SK-N-SH (cell line): ENCODE measurements at regions not wholly inside any gene's neighbourhood (a gene's known extent, or its start where the extent isn't known, plus 50 kb on each side); places are given as distances from the start of the nearest gene placed in this dataset.

Experiments used
- CTCF ChIA-PET: fragments of 300-600, 350-600 bp; formaldehyde crosslinking; extraction: SDS; loops from one replicate; lab custom pipeline; 2021; lab: Yijun Ruan, JAX
- POLR2A ChIA-PET: fragments of 350-600 bp; sonication (Branson Sonifier 250); formaldehyde crosslinking; extraction: SDS; loops from one replicate; lab custom pipeline; 2020; ENCODE audit warnings: antibody characterized with exemption, inconsistent platforms; lab: Yijun Ruan, JAX
- DNase-seq: peaks from one replicate; pipeline ENCODE4 v3.0.0; 2012
- H2AFZ ChIP-seq: fragments of 200-600 bp; sonication (generic); 2 replicates; pipeline ENCODE4 v1.8.1; 2016; ENCODE audit warnings: antibody characterized with exemption, mild to moderate bottlenecking, low read depth
- H3F3A ChIP-seq: fragments of 200-600 bp; sonication (generic); replicated peaks from 2 replicates; pipeline ENCODE3; 2016; ENCODE audit warnings: antibody characterized with exemption, mild to moderate bottlenecking; ENCODE audit not compliant: insufficient read depth
- H3K27ac ChIP-seq, 2 experiments: fragments of 200-500 bp in 1 of 2; fragments of 200-600 bp in 1 of 2; sonication (Bioruptor generic) in 1 of 2; sonication (generic), shearing (Covaris generic) in 1 of 2; 2 replicates each; pipeline versions ENCODE4 v1.5.1 to v1.6.1; 2014 to 2016; ENCODE audit warnings: low read depth in 2 of 2, inconsistent platforms in 1 of 2, low read length in 1 of 2, mild to moderate bottlenecking in 1 of 2, mixed read lengths in 1 of 2
- H3K27me3 ChIP-seq: fragments of 200-600 bp; sonication (generic), shearing (Covaris generic); 2 replicates; pipeline ENCODE4 v1.6.1; 2016; ENCODE audit warnings: mixed run types; ENCODE audit not compliant: insufficient read depth
- H3K36me3 ChIP-seq, 2 experiments: fragments of 200-500 bp in 1 of 2; fragments of 200-600 bp in 1 of 2; sonication (Bioruptor generic) in 1 of 2; sonication (generic) in 1 of 2; replicated peaks in 1 of 2; 2 replicates each; pipeline versions ENCODE3 to v1.5.1; 2014 to 2016; ENCODE audit warnings: low read length in 1 of 2, mild to moderate bottlenecking in 1 of 2; ENCODE audit not compliant: insufficient read depth in 2 of 2, control insufficient read depth in 1 of 2
- H3K4me1 ChIP-seq, 2 experiments: fragments of 200-500 bp in 1 of 2; fragments of 200-600 bp in 1 of 2; sonication (Bioruptor generic) in 1 of 2; sonication (generic), shearing (Covaris generic) in 1 of 2; 2 replicates each; pipeline versions ENCODE4 v1.5.1 to v1.6.1; 2014 to 2016; ENCODE audit warnings: low read depth in 1 of 2, low read length in 1 of 2, mixed run types in 1 of 2; ENCODE audit not compliant: insufficient read depth in 2 of 2, control insufficient read depth in 1 of 2
- H3K4me2 ChIP-seq: fragments of 200-600 bp; sonication (generic), shearing (Covaris generic); 2 replicates; pipeline ENCODE4 v1.6.1; 2017; ENCODE audit warnings: mixed run types
- H3K4me3 ChIP-seq, 2 experiments: fragments of 200-500 bp in 1 of 2; fragments of 200-600 bp in 1 of 2; sonication (Bioruptor generic) in 1 of 2; sonication (generic), shearing (Covaris generic) in 1 of 2; 2 replicates each; pipeline versions ENCODE4 v1.5.1 to v1.8.1; 2014 to 2016; ENCODE audit warnings: low read depth in 2 of 2, inconsistent platforms in 1 of 2, low read length in 1 of 2, mild to moderate bottlenecking in 1 of 2, mixed read lengths in 1 of 2, moderate library complexity in 1 of 2
- H3K79me2 ChIP-seq: fragments of 200-600 bp; sonication (generic); 2 replicates; pipeline ENCODE4 v1.8.1; 2017; ENCODE audit warnings: mild to moderate bottlenecking; ENCODE audit not compliant: insufficient read depth
- H3K9ac ChIP-seq: fragments of 200-600 bp; sonication (generic); 2 replicates; pipeline ENCODE4 v1.6.1; 2017; ENCODE audit warnings: mixed run types
- H3K9me2 ChIP-seq: fragments of 200-600 bp; sonication (generic); 2 replicates; pipeline ENCODE4 v1.6.1; 2017; ENCODE audit warnings: mixed run types
- H3K9me3 ChIP-seq: fragments of 200-600 bp; sonication (generic); 2 replicates; pipeline ENCODE4 v1.6.1; 2017; ENCODE audit warnings: mixed run types, mild to moderate bottlenecking, moderate library complexity
- H4K20me1 ChIP-seq: fragments of 200-600 bp; sonication (generic); 2 replicates; pipeline ENCODE4 v1.6.1; 2017; ENCODE audit warnings: mild to moderate bottlenecking, mixed run types; ENCODE audit not compliant: insufficient read depth
- CHD2 ChIP-seq: fragments of 150-350 bp; IDR thresholded peaks from 2 replicates; pipeline ENCODE4 v1.6.1; 2018; ENCODE audit warnings: low read length; ENCODE audit not compliant: partially characterized antibody
- EZH2phosphoT487 ChIP-seq: fragments of 200-600 bp; sonication (generic); IDR thresholded peaks from 2 replicates; pipeline ENCODE4 v1.6.1; 2017; ENCODE audit warnings: low read depth, mixed run types, mild to moderate bottlenecking, antibody characterized with exemption, moderate library complexity, borderline replicate concordance
- JUND ChIP-seq: IDR thresholded peaks from 2 replicates; pipeline ENCODE4 v1.4.0; 2012
- MEF2A ChIP-seq: IDR thresholded peaks from 2 replicates; pipeline ENCODE4 v1.4.0; 2012; ENCODE audit warnings: low read depth, borderline replicate concordance
- MXI1 ChIP-seq: IDR thresholded peaks from 2 replicates; pipeline ENCODE4 v1.6.1; 2012; ENCODE audit warnings: mild to moderate bottlenecking, low read depth, low read length, improper control_type of control experiment
- NFIC ChIP-seq: IDR thresholded peaks from 2 replicates; pipeline ENCODE4 v1.4.0; 2012; ENCODE audit warnings: borderline replicate concordance
- NRF1 ChIP-seq: IDR thresholded peaks from 2 replicates; pipeline ENCODE4 v1.6.1; 2012; ENCODE audit warnings: low read depth, mild to moderate bottlenecking, low read length
- RCOR1 ChIP-seq: fragments of 150-350 bp; IDR thresholded peaks from 2 replicates; pipeline ENCODE4 v1.6.1; 2017; ENCODE audit warnings: antibody characterized with exemption, low read length
- REST ChIP-seq: IDR thresholded peaks from 2 replicates; pipeline ENCODE4 v1.6.1; 2012; ENCODE audit warnings: mild to moderate bottlenecking, low read depth, low read length, moderate library complexity
- RXRA ChIP-seq: IDR thresholded peaks from 2 replicates; pipeline ENCODE4 v1.4.0; 2012; ENCODE audit warnings: low read depth, mild to moderate bottlenecking, borderline replicate concordance
- SIN3A ChIP-seq: IDR thresholded peaks from 2 replicates; pipeline ENCODE4 v1.6.1; 2012; ENCODE audit warnings: low read depth, mild to moderate bottlenecking, low read length, moderate library complexity, borderline replicate concordance
- SMC3 ChIP-seq: IDR thresholded peaks from 2 replicates; pipeline ENCODE4 v1.6.1; 2012; ENCODE audit warnings: low read depth, low read length, improper control_type of control experiment
- TAF1 ChIP-seq: IDR thresholded peaks from 2 replicates; pipeline ENCODE4 v1.6.1; 2012; ENCODE audit warnings: low read depth, mild to moderate bottlenecking, low read length, moderate library complexity, borderline replicate concordance
- TCF12 ChIP-seq: IDR thresholded peaks from 2 replicates; pipeline ENCODE4 v1.4.0; 2012
- TEAD4 ChIP-seq: IDR thresholded peaks from 2 replicates; pipeline ENCODE4 v1.4.0; 2012; ENCODE audit warnings: mild to moderate bottlenecking, borderline replicate concordance; ENCODE audit not compliant: insufficient read depth
- YY1 ChIP-seq: IDR thresholded peaks from 2 replicates; pipeline ENCODE4 v1.4.0; 2012; ENCODE audit warnings: low read depth, mild to moderate bottlenecking
- ZBTB33 ChIP-seq: IDR thresholded peaks from 2 replicates; pipeline ENCODE4 v1.4.0; 2012; ENCODE audit warnings: low read depth, borderline replicate concordance
- WGBS: methylation state at CpG from one replicate; pipeline ENCODE4 v1.1.6; 2017; ENCODE audit warnings: low lambda C conversion rate; 5-methylcytosine and 5-hydroxymethylcytosine counted together

GRCh38 chr12:28826766-28827165 lies 322.3 kb upstream of the FAR2 start:
- H3K9me3 ChIP-seq = no peaks in the 10 kb centered on the region; the same call in 1 of the 2 replicates
- no peaks in the 10 kb centered on the region for H3K27me3 ChIP-seq
- H3K36me3 ChIP-seq = no peaks in the 10 kb centered on the region
- no peak overlapping the region for H3K9ac ChIP-seq
- no peak overlapping the region for H3K4me2 ChIP-seq
- H4K20me1 ChIP-seq = no peaks in the 10 kb centered on the region
- TF ChIP-seq REST (no peak), NRF1 (no peak), SIN3A (no peak), TAF1 (no peak), MEF2A (no peak), SMC3 (no peak), RCOR1 (no peak), JUND (no peak), EZH2phosphoT487 (no peak), YY1 (no peak), TEAD4 (no peak)
- no peak overlapping the region for H3K27ac ChIP-seq
- H3K4me1 ChIP-seq = no peaks in the 10 kb centered on the region
- H3K4me3 ChIP-seq = no peak overlapping the region
- no peaks in the 10 kb centered on the region for H3K9me2 ChIP-seq
- no peaks in the 10 kb centered on the region for H3F3A ChIP-seq
- ChIA-PET POLR2A (no interaction called here), CTCF (interaction anchor here (1.2 kb wide), 1 partner anchor 13 kb away, joined by 3 read pairs; no protein-coding TSS in a partner anchor)
- no peak overlapping the region for H2AFZ ChIP-seq
- H3K79me2 ChIP-seq = no peaks in the 10 kb centered on the region
- no peak for DNase-seq

GRCh38 chr12:28827861-28828260 lies 321.2 kb upstream of the FAR2 start:
- Histone ChIP-seq H3K36me3 (no peaks in the 10 kb centered on the region), H3K27me3 (no peaks in the 10 kb centered on the region; the same call in 1 of the 2 replicates), H3K79me2 (no peaks in the 10 kb centered on the region), H3K9ac (no peak overlapping the region), H3K9me2 (no peaks in the 10 kb centered on the region), H3K4me1 (no peaks in the 10 kb centered on the region), H3K27ac (no peak overlapping the region), H3K4me3 (no peak overlapping the region), H3K4me2 (no peak overlapping the region), H4K20me1 (no peaks in the 10 kb centered on the region), H2AFZ (no peak overlapping the region), H3F3A (no peaks in the 10 kb centered on the region), H3K9me3 (no peaks in the 10 kb centered on the region; the same call in 1 of the 2 replicates)
- WGBS = 26% methylated on average over 3 of the region's 3 CpGs
- CTCF ChIA-PET = no interaction called here
- no peak for DNase-seq
- TF ChIP-seq YY1 (no peak), RXRA (no peak), CHD2 (no peak), TCF12 (no peak), ZBTB33 (no peak), NFIC (no peak), MXI1 (no peak)
- POLR2A ChIA-PET = no interaction called here
